ENCODE measurements at regions not wholly inside any gene's neighbourhood (a gene's known extent, or its start where the extent isn't known, plus 50 kb on each side); places are given as distances from the start of the nearest gene placed in this dataset.

- no peak for TF ChIP-seq CTCF (IDR thresholded peaks at IDR 0.05)
- Histone ChIP-seq H3K4me1 (no peaks in the 10 kb centered on the region), H3K4me3 (no peak overlapping the region), H3K9ac (ENCODE audit: low read depth in 2 of 2, low read length in 2 of 2) (no peak overlapping the region), H3K36me3 (no peaks in the 10 kb centered on the region), H3K27me3 (no peaks in the 10 kb centered on the region), H3K9me3 (no peaks in the 10 kb centered on the region), H3K27ac (no peak overlapping the region)
- DNase-seq = no peak
- intact Hi-C loops (cut with DNase I) = no loop called here
These were observed 95.6 kb upstream of the BCL6 start for GRCh38 chr3:187840856-187841255.

GRCh38 chr3:187841560-187841959, 96.3 kb upstream of the BCL6 start:
- no peak for DNase-seq
- H3K9me3 ChIP-seq = no peaks in the 10 kb centered on the region
- no peak overlapping the region for H3K9ac ChIP-seq (ENCODE audit: low read depth in 2 of 2, low read length in 2 of 2)
- H3K4me1 ChIP-seq = no peaks in the 10 kb centered on the region
- no peaks in the 10 kb centered on the region for H3K36me3 ChIP-seq
- no peak overlapping the region for H3K4me3 ChIP-seq
- H3K27me3 ChIP-seq = no peaks in the 10 kb centered on the region
- intact Hi-C loops (cut with DNase I) = no loop called here
- no peak for TF ChIP-seq CTCF (IDR thresholded peaks at IDR 0.05)
- H3K27ac ChIP-seq = no peak overlapping the region

GRCh38 chr3:187843654-187844053, 98.4 kb upstream of the BCL6 start:
- TF ChIP-seq CTCF (IDR thresholded peaks at IDR 0.05) = no peak
- Histone ChIP-seq H3K36me3 (no peaks in the 10 kb centered on the region), H3K4me3 (no peak overlapping the region), H3K9me3 (no peaks in the 10 kb centered on the region), H3K27ac (no peak overlapping the region), H3K9ac (ENCODE audit: low read depth in 2 of 2, low read length in 2 of 2) (no peak overlapping the region), H3K4me1 (no peaks in the 10 kb centered on the region), H3K27me3 (no peaks in the 10 kb centered on the region)
- intact Hi-C loops (cut with DNase I) = no loop called here
- DNase-seq = no peak

GRCh38 chr3:187844708-187845107, 99.4 kb upstream of the BCL6 start:
- Histone ChIP-seq H3K4me1 (no peaks in the 10 kb centered on the region), H3K9ac (ENCODE audit: low read depth in 2 of 2, low read length in 2 of 2) (no peak overlapping the region), H3K9me3 (no peaks in the 10 kb centered on the region), H3K4me3 (no peak overlapping the region), H3K27ac (no peak overlapping the region), H3K36me3 (no peaks in the 10 kb centered on the region), H3K27me3 (no peaks in the 10 kb centered on the region)
- no peak for DNase-seq
- intact Hi-C loops (cut with DNase I) = no loop called here
- no peak for TF ChIP-seq CTCF (IDR thresholded peaks at IDR 0.05)

- H3K36me3 ChIP-seq = no peaks in the 10 kb centered on the region
- no peak overlapping the region for H3K4me3 ChIP-seq
- H3K4me1 ChIP-seq = peaks cover 4% of the 10 kb centered on the region
- intact Hi-C loops (cut with DNase I) = no loop called here
- no peak overlapping the region for H3K27ac ChIP-seq
- no peak overlapping the region for H3K9ac ChIP-seq (ENCODE audit: low read depth in 2 of 2, low read length in 2 of 2)
- no peak for DNase-seq
- no peaks in the 10 kb centered on the region for H3K27me3 ChIP-seq
- no peak for TF ChIP-seq CTCF (IDR thresholded peaks at IDR 0.05)
- H3K9me3 ChIP-seq = no peaks in the 10 kb centered on the region
These were observed 100.6 kb upstream of the BCL6 start for GRCh38 chr3:187845826-187846225.

GRCh38 chr3:187848401-187848800, 103.1 kb upstream of the BCL6 start:
- DNase-seq = no peak
- Histone ChIP-seq H3K27ac (no peak overlapping the region), H3K36me3 (no peaks in the 10 kb centered on the region), H3K9ac (ENCODE audit: low read depth in 2 of 2, low read length in 2 of 2) (no peak overlapping the region), H3K4me1 (peaks cover 4% of the 10 kb centered on the region), H3K9me3 (no peaks in the 10 kb centered on the region), H3K27me3 (no peaks in the 10 kb centered on the region), H3K4me3 (no peak overlapping the region)
- intact Hi-C loops (cut with DNase I) = no loop called here
- TF ChIP-seq CTCF (IDR thresholded peaks at IDR 0.05) = no peak

Measured in colonic mucosa (tissue), 4 donors.